ENCODE measurements at regions not wholly inside any gene's neighbourhood (a gene's known extent, or its start where the extent isn't known, plus 50 kb on each side); places are given as distances from the start of the nearest gene placed in this dataset.

DNA sequence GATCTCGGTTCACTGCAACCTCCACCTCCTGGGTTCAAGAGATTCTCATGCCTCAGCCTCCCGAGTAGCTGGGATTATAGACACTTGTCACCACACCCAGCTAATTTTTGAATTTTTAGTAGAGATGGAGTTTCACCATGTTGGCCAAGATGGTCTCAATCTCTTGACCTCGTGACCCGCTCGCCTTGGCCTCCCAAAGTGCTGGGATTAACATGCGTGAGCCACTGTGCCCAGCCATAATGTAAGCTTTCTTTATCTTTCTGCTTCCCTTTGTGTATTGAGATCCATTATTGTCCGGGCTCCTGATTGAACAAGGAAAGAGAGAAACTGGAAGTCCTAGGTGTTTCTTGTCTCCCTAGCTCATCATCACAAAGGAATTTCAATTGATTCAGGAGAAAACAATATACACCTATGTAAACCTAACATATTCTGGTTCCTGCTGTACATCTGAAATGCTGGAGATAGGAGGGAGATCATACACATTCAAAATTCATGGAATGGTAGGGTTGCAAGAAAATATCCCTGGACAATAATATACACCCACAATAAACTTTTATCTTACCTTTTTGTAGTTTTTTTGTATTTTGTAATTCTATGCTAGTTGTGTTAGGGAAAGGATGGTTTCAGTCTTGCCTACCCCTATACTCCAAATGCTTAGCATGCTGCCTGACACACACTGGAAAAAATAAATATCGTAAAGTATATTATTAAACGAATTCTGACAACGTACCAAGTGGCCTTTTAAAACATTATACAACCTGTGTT lies 194.4 kb upstream of the HS3ST1 start:
- no peak for DNase-seq (ENCODE audit: low read depth in 2 of 2, low spot score in 1 of 2)

GRCh38 chr4:11620861-11621260 lies 192.2 kb upstream of the HS3ST1 start:
- no peak for DNase-seq (ENCODE audit: low read depth in 2 of 2, low spot score in 1 of 2)

DNA sequence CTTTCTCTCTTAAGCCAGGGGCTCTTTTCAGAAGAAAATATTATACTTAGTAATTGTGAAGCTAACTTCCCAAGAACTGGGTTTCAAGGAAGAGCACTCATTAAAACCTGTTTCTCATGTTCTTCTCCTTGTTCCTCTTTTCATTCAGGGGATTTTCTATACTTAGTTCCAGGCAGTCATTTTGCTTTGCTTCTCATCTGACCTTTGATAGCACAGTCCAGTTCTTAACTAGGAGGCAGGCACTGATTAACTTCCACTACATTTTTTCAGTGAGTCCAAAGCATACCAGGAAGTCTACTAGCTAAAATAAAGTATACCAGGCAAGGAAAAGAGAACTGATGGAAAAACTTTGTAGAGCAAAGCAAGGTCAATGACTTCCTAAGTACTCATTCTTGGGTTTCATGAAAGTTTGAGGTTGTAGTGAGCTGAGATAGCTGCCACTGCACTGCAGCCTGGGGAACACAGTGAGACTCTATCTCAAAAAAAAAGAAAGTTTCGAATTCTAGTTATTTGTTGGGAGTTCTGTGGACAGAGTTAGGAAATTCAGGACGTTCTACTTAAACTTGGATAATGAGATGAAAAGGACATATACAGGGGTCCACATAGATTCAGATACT lies 190.1 kb upstream of the HS3ST1 start:
- DNase-seq (ENCODE audit: low read depth in 2 of 2, low spot score in 1 of 2): no peak

DNA sequence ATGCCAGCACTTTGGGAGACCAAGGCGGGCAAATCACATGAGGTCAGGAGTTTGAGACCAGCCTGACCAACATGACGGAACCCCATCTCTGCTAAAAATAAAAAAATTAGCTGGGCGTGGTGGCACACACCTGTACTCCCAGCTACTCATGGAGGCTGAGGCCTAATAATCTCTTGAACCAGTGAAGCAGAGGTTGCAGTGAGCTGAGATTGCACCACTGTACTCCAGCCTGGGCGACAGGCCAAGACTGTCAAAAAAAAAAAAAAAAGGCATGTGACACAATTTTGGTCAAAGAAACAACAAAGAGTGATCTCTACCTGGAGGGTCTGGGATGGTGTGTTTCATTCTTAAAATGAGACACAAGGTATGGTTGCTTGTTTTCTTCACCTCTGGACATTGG lies 188.2 kb upstream of the HS3ST1 start:
- DNase-seq (ENCODE audit: low read depth in 2 of 2, low spot score in 1 of 2): no peak

- DNase-seq (ENCODE audit: low read depth in 2 of 2, low spot score in 1 of 2): no peak
Measured at GRCh38 chr4:11615601-11616000, 186.9 kb upstream of the HS3ST1 start.

DNA sequence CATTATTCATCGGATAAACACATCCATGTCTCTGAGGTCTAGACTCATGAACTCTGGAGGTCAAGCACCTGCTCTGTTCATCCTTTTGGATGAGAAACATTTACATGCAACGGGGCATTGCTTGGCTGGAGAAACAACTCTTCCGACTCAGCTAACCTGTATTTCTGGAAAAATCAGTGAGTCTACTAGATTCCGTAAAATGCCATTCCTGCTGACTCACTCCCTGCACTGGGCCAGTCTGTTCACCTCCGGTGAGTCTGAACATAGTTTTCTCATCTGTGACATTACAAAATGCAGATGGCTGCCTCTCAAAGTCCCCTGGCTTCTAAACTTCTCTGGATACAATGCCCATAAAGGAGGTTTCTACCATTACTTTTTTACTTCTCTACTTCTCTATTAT lies 185.7 kb upstream of the HS3ST1 start:
- no peak for DNase-seq (ENCODE audit: low read depth in 2 of 2, low spot score in 1 of 2)

GRCh38 chr4:11611868-11612267 lies 183.2 kb upstream of the HS3ST1 start:
- no peak for DNase-seq (ENCODE audit: low read depth in 2 of 2, low spot score in 1 of 2)

DNA sequence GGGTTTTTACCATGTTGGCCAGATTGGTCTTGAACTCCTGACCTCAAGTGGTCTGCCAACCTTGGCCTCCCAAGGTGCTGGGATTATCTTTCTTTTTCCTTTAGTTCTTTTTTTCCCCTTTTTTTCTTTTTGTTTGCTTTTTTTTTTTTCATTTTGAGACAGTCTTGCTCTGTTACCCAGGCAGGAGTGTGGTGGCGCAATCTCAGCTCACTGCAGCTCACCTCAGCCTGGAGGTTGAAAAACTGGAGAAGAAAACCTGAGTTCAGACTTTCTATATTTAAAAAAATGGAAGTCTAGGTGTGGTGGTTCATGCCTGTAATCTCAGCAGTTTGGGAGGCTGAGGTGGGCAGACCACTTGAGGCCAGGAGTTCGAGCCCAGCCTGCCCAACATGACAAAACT lies 181.1 kb upstream of the HS3ST1 start:
- DNase-seq (ENCODE audit: low read depth in 2 of 2, low spot score in 1 of 2): no peak

DNA sequence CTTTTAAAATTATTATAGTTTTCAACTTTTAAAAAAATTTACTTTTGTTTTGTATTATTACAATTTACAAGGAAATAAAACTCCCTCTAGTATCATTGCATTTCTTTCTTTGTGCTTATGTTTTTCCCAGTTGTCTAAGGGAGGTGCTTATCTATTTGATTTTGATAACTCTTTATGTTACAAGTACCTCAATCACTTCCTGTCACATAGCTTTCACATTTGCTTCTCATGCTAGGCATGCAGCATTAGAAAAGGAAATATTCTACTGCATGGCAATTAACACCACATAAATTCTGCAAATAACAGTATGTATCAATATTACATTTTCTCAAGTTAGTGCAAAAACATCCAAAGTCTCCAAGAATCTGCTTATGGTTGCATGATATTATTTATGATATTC lies 180.3 kb upstream of the HS3ST1 start:
- no peak for DNase-seq (ENCODE audit: low read depth in 2 of 2, low spot score in 1 of 2)

- no peak for DNase-seq (ENCODE audit: low read depth in 2 of 2, low spot score in 1 of 2)
Measured at GRCh38 chr4:11606078-11606477, 177.4 kb upstream of the HS3ST1 start.

GRCh38 chr4:11605597-11605996 lies 176.9 kb upstream of the HS3ST1 start:
- no peak for DNase-seq (ENCODE audit: low read depth in 2 of 2, low spot score in 1 of 2)

DNA sequence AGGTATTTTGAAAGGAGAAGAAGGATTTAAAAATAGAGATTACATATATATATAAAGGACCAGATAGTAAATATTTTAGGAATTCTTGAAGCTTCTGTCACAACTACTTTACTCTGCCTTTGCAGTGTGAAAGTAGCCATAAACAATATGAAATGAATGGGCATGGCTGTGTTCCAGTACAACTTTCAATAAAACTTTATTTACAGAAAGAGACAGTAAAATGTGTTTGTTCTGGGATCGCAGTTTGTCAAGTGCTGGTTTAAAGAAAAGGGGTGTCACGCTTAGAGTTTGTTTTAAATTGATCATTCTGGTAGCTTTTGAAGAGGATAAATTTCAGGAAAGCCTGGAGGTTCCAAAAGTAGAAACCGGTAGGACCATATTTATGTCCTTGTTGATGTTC lies 176.1 kb upstream of the HS3ST1 start:
- no peak for DNase-seq (ENCODE audit: low read depth in 2 of 2, low spot score in 1 of 2)

GRCh38 chr4:11603591-11604194 lies 175.0 kb upstream of the HS3ST1 start:
- no peak for DNase-seq (ENCODE audit: low read depth in 2 of 2, low spot score in 1 of 2)

- no peak for DNase-seq (ENCODE audit: low read depth in 2 of 2, low spot score in 1 of 2)
Measured at GRCh38 chr4:11602606-11603340, 174.1 kb upstream of the HS3ST1 start.

DNA sequence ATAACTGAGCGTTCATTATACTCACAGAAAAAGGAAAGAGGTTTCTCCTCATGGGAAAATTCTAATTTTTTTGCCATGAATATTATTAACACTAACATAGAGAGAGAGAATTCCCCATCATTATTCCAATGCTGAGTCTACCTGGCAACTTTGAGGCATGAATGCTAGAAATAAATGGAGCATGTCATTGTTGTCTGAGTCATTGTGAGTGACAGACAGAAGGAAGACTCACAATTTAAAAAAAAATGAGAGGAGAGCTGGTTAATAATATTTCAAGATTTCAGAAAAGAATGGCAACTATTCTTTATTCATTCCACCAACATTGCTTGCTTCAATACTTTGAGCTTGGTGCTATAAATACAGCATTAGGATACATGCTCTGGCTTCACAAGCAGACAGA lies 170.4 kb upstream of the HS3ST1 start:
- DNase-seq (ENCODE audit: low read depth in 2 of 2, low spot score in 1 of 2): no peak

- no peak for DNase-seq (ENCODE audit: low read depth in 2 of 2, low spot score in 1 of 2)
Measured at GRCh38 chr4:11598591-11598990, 169.9 kb upstream of the HS3ST1 start.

DNA sequence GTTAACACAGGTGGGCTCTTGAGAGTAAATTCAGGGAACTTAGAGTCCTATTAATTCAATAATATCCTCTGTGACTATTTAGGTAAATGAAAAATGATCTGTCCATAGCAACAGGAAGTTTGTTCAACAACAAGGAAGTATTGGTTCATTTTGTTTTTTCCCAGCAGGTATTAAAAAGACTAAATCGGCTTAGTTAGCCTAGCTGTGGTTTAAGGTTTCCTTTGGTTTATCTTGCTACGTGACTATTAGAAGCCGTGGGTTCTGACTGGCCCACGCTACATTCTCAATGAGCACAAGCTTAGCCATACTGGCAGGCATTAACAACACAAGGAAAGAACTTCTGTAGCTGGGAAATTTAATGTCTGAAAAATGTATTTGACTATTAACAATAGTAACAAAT lies 168.8 kb upstream of the HS3ST1 start:
- DNase-seq (ENCODE audit: low read depth in 2 of 2, low spot score in 1 of 2): no peak

DNA sequence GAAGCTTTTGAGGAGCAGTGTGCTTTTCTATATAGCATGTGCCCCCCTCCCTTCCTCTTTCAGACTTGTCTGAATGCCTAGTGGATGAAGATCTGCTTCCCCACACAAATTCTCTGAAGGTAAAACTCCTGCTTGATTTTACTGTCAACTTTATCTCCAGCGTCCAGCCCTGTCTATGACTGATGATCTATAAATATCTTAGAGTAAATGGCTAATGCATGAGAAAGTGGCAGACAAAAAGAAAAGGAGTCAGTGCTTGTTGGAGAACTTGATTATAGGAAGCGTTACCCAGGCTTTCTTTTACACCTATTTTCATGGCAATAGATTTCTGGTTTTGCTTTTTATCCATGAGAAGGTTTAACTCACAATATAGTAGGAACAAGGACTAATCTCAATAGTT lies 168.3 kb upstream of the HS3ST1 start:
- no peak for DNase-seq (ENCODE audit: low read depth in 2 of 2, low spot score in 1 of 2)

- DNase-seq (ENCODE audit: low read depth in 2 of 2, low spot score in 1 of 2): no peak
Measured at GRCh38 chr4:11593576-11594116, 165.0 kb upstream of the HS3ST1 start.

DNA sequence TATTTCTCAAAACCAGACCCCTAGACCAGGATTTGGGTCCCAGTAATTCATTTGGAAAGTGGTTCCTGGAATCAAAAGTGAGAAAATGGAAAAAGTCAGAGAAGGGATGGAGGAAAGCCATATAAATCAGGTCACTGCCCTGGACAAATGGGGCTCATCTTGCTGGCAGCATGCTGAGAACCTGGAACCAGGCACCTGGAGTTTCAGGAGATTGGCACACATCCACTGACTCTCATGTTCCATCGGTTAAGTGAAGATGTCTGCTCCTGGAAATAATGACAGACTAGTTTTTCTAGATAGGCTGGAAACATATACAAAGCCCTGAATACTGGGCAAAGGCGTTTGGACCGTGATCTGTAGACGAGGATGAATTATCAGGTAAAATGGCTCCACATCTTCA lies 163.6 kb upstream of the HS3ST1 start:
- DNase-seq (ENCODE audit: low read depth in 2 of 2, low spot score in 1 of 2): no peak

DNA sequence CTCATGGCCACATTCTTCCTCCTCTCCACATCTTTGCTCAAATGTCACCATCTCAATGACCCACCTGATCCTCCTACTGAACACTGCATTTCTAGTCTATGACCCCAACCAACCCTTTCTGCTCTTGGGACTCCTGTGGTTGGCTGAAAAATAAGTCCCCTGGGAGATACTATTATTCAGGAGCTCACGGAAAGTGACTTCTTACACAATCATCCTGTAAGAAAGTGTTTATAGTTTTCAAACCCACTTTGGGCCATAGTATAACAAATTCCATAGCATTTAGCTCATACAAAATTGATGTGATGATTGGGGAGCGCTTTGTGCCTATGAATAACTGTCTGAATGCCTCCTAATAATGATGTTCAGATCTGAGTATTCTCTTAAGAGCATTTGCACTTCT lies 161.4 kb upstream of the HS3ST1 start:
- DNase-seq (ENCODE audit: low read depth in 2 of 2, low spot score in 1 of 2): no peak

DNA sequence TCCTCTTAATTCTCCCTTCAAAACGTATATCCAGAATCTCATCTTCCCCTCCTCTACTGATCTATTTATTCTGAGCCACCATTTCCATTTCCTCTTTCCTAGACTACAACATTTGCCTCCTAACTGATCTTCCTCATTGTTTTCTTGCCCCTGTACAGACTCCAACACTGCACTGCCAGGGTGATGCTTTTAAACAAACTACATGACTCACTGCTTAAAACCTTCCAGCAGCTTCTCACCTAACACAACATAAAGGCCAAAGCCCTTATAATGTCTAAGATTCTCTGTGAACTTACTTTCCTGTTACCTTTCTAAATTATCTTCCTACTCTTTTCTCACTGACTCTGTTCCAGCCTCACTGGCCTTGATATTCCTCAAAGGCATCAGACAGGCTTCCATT lies 161.0 kb upstream of the HS3ST1 start:
- no peak for DNase-seq (ENCODE audit: low read depth in 2 of 2, low spot score in 1 of 2)

All from stimulated activated CD8-positive, alpha-beta memory T cell treated with anti-CD3 and anti-CD28 coated beads, Interleukin-4, amount 100 ng/mL, for 4 hours (primary cell).